GM21786 (cell line): ENCODE measurements at regions not wholly inside any gene's neighbourhood (a gene's known extent, or its start where the extent isn't known, plus 50 kb on each side); places are given as distances from the start of the nearest gene placed in this dataset.
A peak's percentile ranks its signal among the peaks of the same experiment; 100 is the strongest.
"Not testable (repeated sequence)": the region's sequence is repeated elsewhere in the genome, so short reads cannot be mapped to it uniquely, and the experiment has no call there.

ENCODE experiments used
- ATAC-seq: cut with Tn5 transposase; IDR thresholded peaks from one replicate; pipeline ENCODE4 v1.9.1; 2021; ENCODE audit not compliant: unreplicated experiment

- no peak for ATAC-seq
These were observed 253.9 kb downstream of the CEMIP2 start for GRCh38 chr9:71514344-71514975.

- ATAC-seq = no peak
These were observed 259.3 kb downstream of the CEMIP2 start for GRCh38 chr9:71509054-71509453.

GRCh38 chr9:71508141-71508540, 260.2 kb downstream of the CEMIP2 start:
- not testable (repeated sequence) for ATAC-seq

- no peak for ATAC-seq
These were observed 261.5 kb downstream of the CEMIP2 start for GRCh38 chr9:71506821-71507220.

GRCh38 chr9:71504636-71505035, 263.7 kb downstream of the CEMIP2 start:
- ATAC-seq = no peak

- ATAC-seq = no peak
These were observed 269.6 kb downstream of the CEMIP2 start for GRCh38 chr9:71498691-71499090.

GRCh38 chr9:71490810-71491209, 277.5 kb downstream of the CEMIP2 start:
- ATAC-seq = no peak

- no peak for ATAC-seq
These were observed 281.3 kb downstream of the CEMIP2 start for GRCh38 chr9:71487061-71487460.

- ATAC-seq = no peak
These were observed 283.0 kb downstream of the CEMIP2 start for GRCh38 chr9:71485326-71485725.

GRCh38 chr9:71483436-71483835, 284.9 kb downstream of the CEMIP2 start:
- ATAC-seq = no peak

GRCh38 chr9:71479621-71480020, 288.7 kb downstream of the CEMIP2 start:
- no peak for ATAC-seq

- ATAC-seq = no peak
These were observed 295.9 kb downstream of the CEMIP2 start for GRCh38 chr9:71472400-71472799.

- no peak for ATAC-seq
These were observed 302.9 kb downstream of the CEMIP2 start for GRCh38 chr9:71465392-71465791.

- no peak for ATAC-seq
These were observed 309.2 kb downstream of the CEMIP2 start for GRCh38 chr9:71459082-71459481.

GRCh38 chr9:71446473-71447411, 321.6 kb downstream of the CEMIP2 start:
- peak; percentile 81 for ATAC-seq

- no peak for ATAC-seq
These were observed 322.2 kb downstream of the CEMIP2 start for GRCh38 chr9:71446106-71446472.

- no peak for ATAC-seq
These were observed 321.5 kb upstream of the TRPM3 start for GRCh38 chr9:71442937-71443336.

- ATAC-seq = no peak
These were observed 319.8 kb upstream of the TRPM3 start for GRCh38 chr9:71441266-71441665.

- ATAC-seq = no peak
These were observed 310.5 kb upstream of the TRPM3 start for GRCh38 chr9:71431931-71432330.

GRCh38 chr9:71407341-71407740, 285.9 kb upstream of the TRPM3 start:
- not testable (repeated sequence) for ATAC-seq

- ATAC-seq = no peak
These were observed 281.7 kb upstream of the TRPM3 start for GRCh38 chr9:71403106-71403505.

GRCh38 chr9:71393005-71393404, 271.6 kb upstream of the TRPM3 start:
- ATAC-seq = no peak
